HCT116 (cell line): ENCODE measurements at regions not wholly inside any gene's neighbourhood (a gene's known extent, or its start where the extent isn't known, plus 50 kb on each side); places are given as distances from the start of the nearest gene placed in this dataset.

Experiments
- CBX3 ChIP-seq: IDR thresholded peaks from 2 replicates; pipeline ENCODE4 v1.6.1; 2012; ENCODE audit warnings: low read depth
- CTCF ChIP-seq, 3 experiments: fragments of 200-600 bp in 1 of 3; sonication (generic) in 1 of 3; IDR thresholded peaks in 2 of 3; conservative IDR thresholded peaks in 1 of 3; 2 replicates each; pipeline ENCODE4 v1.5.1; 2012 to 2017; ENCODE audit warnings: low read depth in 2 of 3, low read length in 2 of 3, antibody characterized with exemption in 1 of 3, borderline replicate concordance in 1 of 3, control low read depth in 1 of 3, mild to moderate bottlenecking in 1 of 3, mixed read lengths in 1 of 3, mixed run types in 1 of 3, moderate library complexity in 1 of 3; ENCODE audit not compliant: insufficient read depth in 1 of 3
- EZH2 ChIP-seq: fragments of 200-600 bp; sonication (generic); IDR thresholded peaks from 2 replicates; pipeline ENCODE4 v1.6.1; 2017; ENCODE audit warnings: antibody characterized with exemption, mixed run types
- JUND ChIP-seq: IDR thresholded peaks from 2 replicates; pipeline ENCODE4 v1.6.1; 2012
- POLR2A ChIP-seq: IDR thresholded peaks from 2 replicates; pipeline ENCODE4 v1.7.0; 2011; ENCODE audit warnings: borderline replicate concordance; ENCODE audit not compliant: insufficient read depth, insufficient read length; ENCODE audit errors: extremely low read depth
- TCF7L2 ChIP-seq: IDR thresholded peaks from 2 replicates; pipeline ENCODE4 v1.7.0; 2011; ENCODE audit warnings: borderline replicate concordance, inconsistent platforms; ENCODE audit not compliant: insufficient read depth, insufficient read length; ENCODE audit errors: extremely low read depth
- ZBTB33 ChIP-seq: IDR thresholded peaks from 2 replicates; pipeline ENCODE4 v1.6.1; 2011; ENCODE audit warnings: mild to moderate bottlenecking, low read length, moderate library complexity; ENCODE audit not compliant: insufficient replicate concordance; ENCODE audit errors: extremely low read depth

- no peak for TF ChIP-seq CBX3
- TF ChIP-seq CTCF (IDR thresholded peaks at IDR 0.05 in 2 of 3, conservative IDR thresholded peaks at IDR 0.05 in 1 of 3; ENCODE audit: borderline replicate concordance in 1 of 3, insufficient read depth in 1 of 3, low read depth in 2 of 3, low read length in 2 of 3), result no peak
- TF ChIP-seq ZBTB33, result no peak
- TF ChIP-seq JUND, result no peak
- TF ChIP-seq TCF7L2, result no peak
- no peak for TF ChIP-seq EZH2
- no peak for TF ChIP-seq POLR2A
Observed at GRCh38 chr13:68380041-68380973, 1150.2 kb upstream of the PCDH9 start.
